Esophagus squamous epithelium (tissue), 5 donors: ENCODE measurements at regions not wholly inside any gene's neighbourhood (a gene's known extent, or its start where the extent isn't known, plus 50 kb on each side); places are given as distances from the start of the nearest gene placed in this dataset.

ENCODE experiments used
- DNase-seq: peaks from one replicate; lab custom pipeline; 2025; lab: John Stamatoyannopoulos, UW
- H3K27ac ChIP-seq, 4 donors: fragments of 200-600 bp; sonication (generic); one replicate each; pipeline ENCODE4 v1.5.1; 2016 to 2019; ENCODE audit warnings: mild to moderate bottlenecking in 1 of 4
- H3K27me3 ChIP-seq, 4 donors: fragments of 200-600 bp; sonication (generic); 1 replicate in 3 of 4; 2 replicates in 1 of 4; pipeline versions ENCODE4 v1.5.1 to v1.6.0; 2017 to 2021; ENCODE audit warnings: antibody characterized with exemption in 1 of 4
- H3K36me3 ChIP-seq, 3 donors: fragments of 200-600 bp; sonication (generic); one replicate each; pipeline ENCODE4 v1.5.1; 2016 to 2019
- H3K4me1 ChIP-seq, 3 donors: fragments of 200-600 bp; sonication (generic); one replicate each; pipeline ENCODE4 v1.5.1; 2017 to 2019
- H3K4me3 ChIP-seq, 4 donors: fragments of 200-600 bp; sonication (generic); 1 replicate in 3 of 4; 2 replicates in 1 of 4; pipeline ENCODE4 v1.5.1; 2016 to 2019; ENCODE audit warnings: mild to moderate bottlenecking in 2 of 4, moderate library complexity in 1 of 4
- H3K9me3 ChIP-seq, 3 donors: fragments of 200-600 bp; sonication (generic); one replicate each; pipeline ENCODE4 v1.5.1; 2016 to 2019
- POLR2A ChIP-seq, 4 donors: fragments of 450-650 bp; IDR thresholded peaks; one replicate each; pipeline ENCODE4 v1.6.1; 2017; ENCODE audit warnings: antibody characterized with exemption in 4 of 4, mild to moderate bottlenecking in 4 of 4, moderate library complexity in 3 of 4
- WGBS, 2 donors: methylation state at CpG; one replicate each; pipeline ENCODE4 v1.1.5; 2018; 5-methylcytosine and 5-hydroxymethylcytosine counted together
- intact Hi-C: fragments of 100-400 bp; cut with DNase I; formaldehyde crosslinking; loops from one replicate; pipeline ENCODE4 v1.15.0; 2022
- TF ChIP-seq, protein P1 (sequence below), 6 experiments: fragments of 450-650 bp in 4 of 6; fragments of 200-600 bp in 2 of 6; sonication (generic) in 2 of 6; IDR thresholded peaks; one replicate each; pipeline ENCODE4 v1.5.1; 2016 to 2019; ENCODE audit warnings: antibody characterized with exemption in 6 of 6, mild to moderate bottlenecking in 4 of 6, moderate library complexity in 4 of 6
- donor health status: DM: yes; HTN: yes; CAD: no.

DNA sequence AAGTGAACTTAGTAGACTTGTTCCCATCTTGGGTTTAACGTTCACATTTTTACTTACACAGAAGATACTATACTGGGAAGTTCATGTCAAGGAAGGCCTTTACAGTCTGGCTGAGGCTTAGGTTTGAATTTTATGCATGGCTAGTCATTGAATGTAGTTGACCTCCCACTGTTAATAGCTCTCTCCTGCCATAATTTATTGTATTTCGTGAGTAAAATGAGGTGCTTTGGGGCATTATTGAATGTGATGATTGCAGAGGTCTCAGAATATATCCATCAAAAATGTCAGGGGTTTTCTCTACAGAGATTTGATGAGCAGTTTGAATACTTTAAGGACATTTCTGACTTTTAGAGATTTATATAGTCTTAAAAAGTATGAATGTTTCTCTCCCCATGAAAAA, 356.6 kb upstream of the GRM7 start:
- TF ChIP-seq POLR2A (IDR thresholded peaks at IDR 0.05): no peak
- TF ChIP-seq, protein P1, sequence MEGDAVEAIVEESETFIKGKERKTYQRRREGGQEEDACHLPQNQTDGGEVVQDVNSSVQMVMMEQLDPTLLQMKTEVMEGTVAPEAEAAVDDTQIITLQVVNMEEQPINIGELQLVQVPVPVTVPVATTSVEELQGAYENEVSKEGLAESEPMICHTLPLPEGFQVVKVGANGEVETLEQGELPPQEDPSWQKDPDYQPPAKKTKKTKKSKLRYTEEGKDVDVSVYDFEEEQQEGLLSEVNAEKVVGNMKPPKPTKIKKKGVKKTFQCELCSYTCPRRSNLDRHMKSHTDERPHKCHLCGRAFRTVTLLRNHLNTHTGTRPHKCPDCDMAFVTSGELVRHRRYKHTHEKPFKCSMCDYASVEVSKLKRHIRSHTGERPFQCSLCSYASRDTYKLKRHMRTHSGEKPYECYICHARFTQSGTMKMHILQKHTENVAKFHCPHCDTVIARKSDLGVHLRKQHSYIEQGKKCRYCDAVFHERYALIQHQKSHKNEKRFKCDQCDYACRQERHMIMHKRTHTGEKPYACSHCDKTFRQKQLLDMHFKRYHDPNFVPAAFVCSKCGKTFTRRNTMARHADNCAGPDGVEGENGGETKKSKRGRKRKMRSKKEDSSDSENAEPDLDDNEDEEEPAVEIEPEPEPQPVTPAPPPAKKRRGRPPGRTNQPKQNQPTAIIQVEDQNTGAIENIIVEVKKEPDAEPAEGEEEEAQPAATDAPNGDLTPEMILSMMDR (IDR thresholded peaks at IDR 0.05): no peak
- no peak for DNase-seq
- no peak overlapping the region for H3K4me3 ChIP-seq
- no peak overlapping the region for H3K27ac ChIP-seq
- no peaks in the 10 kb centered on the region for H3K9me3 ChIP-seq
- no peaks in the 10 kb centered on the region for H3K4me1 ChIP-seq
- intact Hi-C loops: no loop called here
- no peaks in the 10 kb centered on the region for H3K36me3 ChIP-seq
- 53 to 76% methylated on average over 2 of the region's 2 CpGs for WGBS, 2 donors
- no peaks in the 10 kb centered on the region for H3K27me3 ChIP-seq

DNA sequence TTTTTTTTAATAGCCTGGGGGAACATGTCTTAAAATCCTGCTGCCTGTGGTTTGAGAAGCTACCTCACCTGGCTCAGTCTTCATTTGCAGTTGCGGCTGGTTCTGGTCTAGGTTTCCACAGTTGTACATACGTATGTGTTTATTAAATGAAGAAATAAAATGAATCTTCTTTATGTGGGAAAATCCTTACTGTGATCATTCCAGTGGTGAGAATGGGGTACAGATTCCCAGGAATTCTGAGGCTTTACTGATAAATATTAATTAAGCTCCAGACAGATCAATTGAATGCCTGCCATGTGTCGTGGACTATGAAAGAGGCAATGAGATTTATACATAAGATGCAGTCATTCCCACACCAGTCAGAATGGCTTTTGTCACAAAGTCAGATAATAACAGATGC, 356.1 kb upstream of the GRM7 start:
- no peaks in the 10 kb centered on the region for H3K4me1 ChIP-seq
- H3K27me3 ChIP-seq: no peaks in the 10 kb centered on the region
- no peaks in the 10 kb centered on the region for H3K9me3 ChIP-seq
- no peak overlapping the region for H3K4me3 ChIP-seq
- no peak overlapping the region for H3K27ac ChIP-seq
- WGBS, 2 donors: 80 to 89% methylated on average over 3 of the region's 3 CpGs
- no peaks in the 10 kb centered on the region for H3K36me3 ChIP-seq
- TF ChIP-seq, protein P1 (IDR thresholded peaks at IDR 0.05): no peak
- TF ChIP-seq POLR2A (IDR thresholded peaks at IDR 0.05): no peak
- intact Hi-C loops: no loop called here
- no peak for DNase-seq

DNA sequence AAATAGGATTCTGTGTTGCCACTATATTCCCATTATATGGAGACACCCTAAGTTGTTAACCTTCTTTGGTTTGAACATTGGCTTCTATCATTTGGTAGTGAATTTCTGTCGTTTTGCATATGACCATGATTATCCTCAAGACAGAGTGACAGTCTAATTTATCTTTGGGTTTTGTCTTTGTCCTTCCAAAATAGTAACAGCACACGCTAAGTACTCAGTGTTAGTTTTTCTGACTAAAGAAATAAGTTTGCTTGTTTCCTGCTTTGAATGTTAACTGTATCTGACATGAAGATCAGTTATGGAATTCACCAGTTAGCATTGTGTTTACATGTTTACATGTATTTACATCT, 352.5 kb upstream of the GRM7 start:
- TF ChIP-seq, protein P1 (IDR thresholded peaks at IDR 0.05): no peak
- TF ChIP-seq POLR2A (IDR thresholded peaks at IDR 0.05): no peak
- Histone ChIP-seq H3K27me3 (no peaks in the 10 kb centered on the region), H3K4me1 (no peaks in the 10 kb centered on the region), H3K9me3 (no peaks in the 10 kb centered on the region), H3K36me3 (no peaks in the 10 kb centered on the region), H3K27ac (no peak overlapping the region), H3K4me3 (no peak overlapping the region)
- intact Hi-C loops: no loop called here
- WGBS, 2 donors: 50 to 54% methylated on average over 2 of the region's 2 CpGs
- no peak for DNase-seq

DNA sequence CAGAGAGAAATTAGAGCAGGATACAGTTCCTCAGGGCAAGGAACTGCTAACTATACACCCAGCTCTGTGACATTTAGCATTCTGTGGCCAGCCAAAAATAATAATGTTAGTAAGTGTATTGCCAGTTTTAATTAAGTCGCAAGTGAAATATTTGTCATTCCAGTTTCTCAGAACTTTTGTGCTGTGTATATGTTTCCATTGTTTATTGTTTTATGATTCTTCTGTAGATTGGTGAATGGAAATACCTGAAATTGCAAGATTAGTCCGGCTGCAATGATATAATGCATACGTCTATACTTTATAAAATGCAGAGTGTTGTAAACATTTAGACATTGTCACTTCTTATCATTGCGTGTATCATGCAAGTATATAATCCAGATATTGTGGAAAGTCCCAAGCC, 351.3 kb upstream of the GRM7 start:
- DNase-seq: no peak
- Histone ChIP-seq H3K4me1 (no peaks in the 10 kb centered on the region), H3K27me3 (no peaks in the 10 kb centered on the region), H3K36me3 (no peaks in the 10 kb centered on the region), H3K9me3 (no peaks in the 10 kb centered on the region), H3K4me3 (no peak overlapping the region), H3K27ac (no peak overlapping the region)
- WGBS, 2 donors: 72 to 77% methylated on average over 4 of the region's 4 CpGs
- intact Hi-C loops: no loop called here
- TF ChIP-seq, protein P1 (IDR thresholded peaks at IDR 0.05): no peak
- TF ChIP-seq POLR2A (IDR thresholded peaks at IDR 0.05): no peak

DNA sequence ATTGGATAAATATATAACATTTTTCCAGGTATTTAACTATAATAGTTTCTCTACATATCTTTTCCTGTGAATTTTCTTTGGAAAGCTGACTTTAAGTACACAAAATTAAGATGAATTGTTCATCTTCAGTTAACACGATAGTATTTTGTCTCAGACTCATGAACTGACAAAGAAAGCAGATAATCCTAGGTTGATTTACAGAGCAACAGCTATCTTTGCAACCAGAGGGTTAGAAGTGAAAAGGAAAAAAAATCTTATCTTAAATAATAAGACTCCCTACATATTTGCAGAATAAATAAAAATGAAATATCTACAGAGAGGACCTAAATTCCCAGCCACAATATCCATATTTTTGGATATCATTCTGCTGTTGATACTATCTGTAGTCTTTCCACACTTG, 350.2 kb upstream of the GRM7 start:
- DNase-seq: no peak
- no peaks in the 10 kb centered on the region for H3K36me3 ChIP-seq
- no peaks in the 10 kb centered on the region for H3K27me3 ChIP-seq
- no peak overlapping the region for H3K27ac ChIP-seq
- intact Hi-C loops: no loop called here
- no peaks in the 10 kb centered on the region for H3K9me3 ChIP-seq
- TF ChIP-seq, protein P1 (IDR thresholded peaks at IDR 0.05): no peak
- no peak for TF ChIP-seq POLR2A (IDR thresholded peaks at IDR 0.05)
- 33 to 44% methylated on average over 1 of the region's 1 CpG for WGBS, 2 donors
- no peaks in the 10 kb centered on the region for H3K4me1 ChIP-seq
- no peak overlapping the region for H3K4me3 ChIP-seq
